ENCODE measurements at regions not wholly inside any gene's neighbourhood (a gene's known extent, or its start where the extent isn't known, plus 50 kb on each side); places are given as distances from the start of the nearest gene placed in this dataset.
A peak's percentile ranks its signal among the peaks of the same experiment; 100 is the strongest.

- 100% methylated on average over 2 of the region's 3 CpGs for WGBS (ENCODE audit: insufficient coverage)
- Histone ChIP-seq H3K9me3 (replicated peaks in 1 of 2; ENCODE audit: control insufficient read depth in 1 of 2, insufficient read depth in 1 of 2, low read length in 2 of 2) (no peaks in the 10 kb centered on the region), H3K4me3 (replicated peaks in 1 of 3; ENCODE audit: low read depth in 2 of 3, low read length in 3 of 3) (no peak overlapping the region), H3K9ac (ENCODE audit: insufficient read depth, low read length, poor library complexity, severe bottlenecking) (no peak overlapping the region), H3K27ac (ENCODE audit: low read depth in 1 of 2, low read length in 2 of 2) (no peak overlapping the region), H3K27me3 (ENCODE audit: control insufficient read depth in 2 of 2, insufficient read depth in 2 of 2, low read length in 2 of 2) (no peaks in the 10 kb centered on the region), H3K79me2 (ENCODE audit: insufficient read depth, low read length) (no peaks in the 10 kb centered on the region), H3K4me1 (ENCODE audit: control insufficient read depth in 1 of 2, insufficient read depth in 2 of 2, low read length in 2 of 2) (peaks cover 12 to 21% of the 10 kb centered on the region in 2 donors), H3K4me2 (replicated peaks; ENCODE audit: extremely low read depth, low read length, poor library complexity, severe bottlenecking) (no peak overlapping the region), H2AFZ (ENCODE audit: insufficient read depth, low read depth, low read length, poor library complexity, severe bottlenecking) (no peak overlapping the region), H3K36me3 (replicated peaks in 1 of 2; ENCODE audit: control insufficient read depth in 1 of 2, insufficient read depth in 2 of 2, low read length in 2 of 2) (no peaks in the 10 kb centered on the region), H4K20me1 (ENCODE audit: insufficient read depth, low read length) (no peaks in the 10 kb centered on the region)
- no peak for DNase-seq
- Mint-ChIP-seq H3K27ac (no peak overlapping the region), H3K27me3 (ENCODE audit: low read depth in 3 of 3) (peaks cover 0 to 5% (median 3%) of the 10 kb centered on the region in 3 donors), H3K4me1 (peaks cover 25% of the 10 kb centered on the region), H3K4me3 (no peak overlapping the region), H3K36me3 (no peaks in the 10 kb centered on the region), H3K9me3 (peaks cover 0 to 4% (median 0%) of the 10 kb centered on the region in 7 donors)
- intact Hi-C loops (cut with micrococcal nuclease) = no loop called here
- no peak for TF ChIP-seq CTCF (IDR thresholded peaks at IDR 0.05)
These were observed 367.3 kb upstream of the KITLG start for GRCh38 chr12:88947486-88948043.

GRCh38 chr12:88946372-88946997 is 366.2 kb upstream of the KITLG start:
- DNase-seq = no peak
- no peaks in the 10 kb centered on the region for H3K36me3 Mint-ChIP-seq
- Histone ChIP-seq H2AFZ (ENCODE audit: insufficient read depth, low read depth, low read length, poor library complexity, severe bottlenecking) (no peak overlapping the region), H3K79me2 (ENCODE audit: insufficient read depth, low read length) (no peaks in the 10 kb centered on the region), H3K9ac (ENCODE audit: insufficient read depth, low read length, poor library complexity, severe bottlenecking) (no peak overlapping the region), H3K27ac (ENCODE audit: low read depth in 1 of 2, low read length in 2 of 2) (no peak overlapping the region), H3K27me3 (ENCODE audit: control insufficient read depth in 2 of 2, insufficient read depth in 2 of 2, low read length in 2 of 2) (no peaks in the 10 kb centered on the region), H3K36me3 (replicated peaks in 1 of 2; ENCODE audit: control insufficient read depth in 1 of 2, insufficient read depth in 2 of 2, low read length in 2 of 2) (no peaks in the 10 kb centered on the region), H4K20me1 (ENCODE audit: insufficient read depth, low read length) (no peaks in the 10 kb centered on the region), H3K4me2 (replicated peaks; ENCODE audit: extremely low read depth, low read length, poor library complexity, severe bottlenecking) (no peak overlapping the region), H3K4me1 (ENCODE audit: control insufficient read depth in 1 of 2, insufficient read depth in 2 of 2, low read length in 2 of 2) (peaks cover 12 to 21% of the 10 kb centered on the region in 2 donors), H3K4me3 (replicated peaks in 1 of 3; ENCODE audit: low read depth in 2 of 3, low read length in 3 of 3) (no peak overlapping the region), H3K9me3 (replicated peaks in 1 of 2; ENCODE audit: control insufficient read depth in 1 of 2, insufficient read depth in 1 of 2, low read length in 2 of 2) (no peaks in the 10 kb centered on the region)
- no peak overlapping the region for H3K27ac Mint-ChIP-seq
- intact Hi-C loops (cut with micrococcal nuclease) = no loop called here
- H3K4me1 Mint-ChIP-seq = peaks cover 25% of the 10 kb centered on the region
- no peak for TF ChIP-seq CTCF (IDR thresholded peaks at IDR 0.05)
- peaks cover 0 to 4% (median 0%) of the 10 kb centered on the region in 7 donors for H3K9me3 Mint-ChIP-seq
- peaks cover 0 to 3% (median 1%) of the 10 kb centered on the region in 3 donors for H3K27me3 Mint-ChIP-seq (ENCODE audit: low read depth in 3 of 3)
- WGBS (ENCODE audit: insufficient coverage) = no CpG with 5 or more reads among the region's 5 CpGs
- H3K4me3 Mint-ChIP-seq = peak overlapping the region in 1 of 2 donors; percentile 14

Data from CD14-positive monocyte (primary cell).